ENCODE measurements at regions not wholly inside any gene's neighbourhood (a gene's known extent, or its start where the extent isn't known, plus 50 kb on each side); places are given as distances from the start of the nearest gene placed in this dataset.

GRCh38 chr12:63308671-63309070 is 157.7 kb upstream of the AVPR1A start:
- POLR2A ChIA-PET (ENCODE audit: low non-redundant PET) = no interaction called here
- H3K9me3 ChIP-seq (ENCODE audit: low read depth, low read length, poor library complexity, severe bottlenecking) = no peaks in the 10 kb centered on the region
- TF ChIP-seq, protein P1, sequence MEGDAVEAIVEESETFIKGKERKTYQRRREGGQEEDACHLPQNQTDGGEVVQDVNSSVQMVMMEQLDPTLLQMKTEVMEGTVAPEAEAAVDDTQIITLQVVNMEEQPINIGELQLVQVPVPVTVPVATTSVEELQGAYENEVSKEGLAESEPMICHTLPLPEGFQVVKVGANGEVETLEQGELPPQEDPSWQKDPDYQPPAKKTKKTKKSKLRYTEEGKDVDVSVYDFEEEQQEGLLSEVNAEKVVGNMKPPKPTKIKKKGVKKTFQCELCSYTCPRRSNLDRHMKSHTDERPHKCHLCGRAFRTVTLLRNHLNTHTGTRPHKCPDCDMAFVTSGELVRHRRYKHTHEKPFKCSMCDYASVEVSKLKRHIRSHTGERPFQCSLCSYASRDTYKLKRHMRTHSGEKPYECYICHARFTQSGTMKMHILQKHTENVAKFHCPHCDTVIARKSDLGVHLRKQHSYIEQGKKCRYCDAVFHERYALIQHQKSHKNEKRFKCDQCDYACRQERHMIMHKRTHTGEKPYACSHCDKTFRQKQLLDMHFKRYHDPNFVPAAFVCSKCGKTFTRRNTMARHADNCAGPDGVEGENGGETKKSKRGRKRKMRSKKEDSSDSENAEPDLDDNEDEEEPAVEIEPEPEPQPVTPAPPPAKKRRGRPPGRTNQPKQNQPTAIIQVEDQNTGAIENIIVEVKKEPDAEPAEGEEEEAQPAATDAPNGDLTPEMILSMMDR (conservative IDR thresholded peaks at IDR 0.05; ENCODE audit: low read depth, low read length) = no peak
- no peak for TF ChIP-seq EZH2 (IDR thresholded peaks at IDR 0.05; ENCODE audit: borderline replicate concordance, low read depth, low read length, poor library complexity, severe bottlenecking)
- H3K27me3 ChIP-seq (replicated peaks; ENCODE audit: insufficient read depth, low read depth, low read length, poor library complexity) = no peaks in the 10 kb centered on the region
- no peak overlapping the region for H3K4me3 ChIP-seq (ENCODE audit: low read depth, low read length, poor library complexity, severe bottlenecking)
- intact Hi-C loops (cut with micrococcal nuclease; ENCODE audit: unreplicated experiment) = loop anchor here (5.0 kb wide), 1 partner anchor 104 kb away; no protein-coding TSS in a partner anchor
- BruUV-seq (replicated peaks) = no TSS peak
- H3K27ac ChIP-seq (ENCODE audit: low read depth, low read length, poor library complexity, severe bottlenecking) = no peak overlapping the region
- peak; percentile 40 for DNase-seq (ENCODE audit: low spot score)
- CTCF ChIA-PET = no interaction called here
- no peaks in the 10 kb centered on the region for H3K36me3 ChIP-seq (ENCODE audit: insufficient read depth, low read length, poor library complexity, severe bottlenecking)
- peaks cover 27% of the 10 kb centered on the region for H3K4me1 ChIP-seq (ENCODE audit: insufficient read depth, low read length, poor library complexity, severe bottlenecking)

DNA sequence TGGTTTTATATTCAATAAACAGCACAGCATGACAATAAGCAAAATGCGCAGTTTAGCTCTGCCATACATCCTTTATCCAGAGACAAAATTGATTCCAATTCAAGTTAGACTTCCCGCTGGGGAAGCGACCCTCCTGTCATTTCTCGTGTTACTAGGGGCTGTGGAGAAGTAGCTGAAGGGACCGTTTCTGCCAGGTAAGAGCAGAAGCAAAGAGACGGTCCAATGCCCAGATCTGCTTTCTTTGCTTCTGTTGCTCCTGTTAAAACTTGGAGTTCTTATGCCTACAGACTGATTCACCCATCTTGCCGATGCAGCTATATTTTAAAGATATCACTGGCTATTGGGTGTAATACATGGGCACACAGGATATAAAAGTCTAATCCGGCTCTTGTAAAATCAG is 156.8 kb upstream of the AVPR1A start:
- BruUV-seq (replicated peaks) = no TSS peak
- intact Hi-C loops (cut with micrococcal nuclease; ENCODE audit: unreplicated experiment) = loop anchor here (5.0 kb wide), 1 partner anchor 104 kb away; no protein-coding TSS in a partner anchor
- CTCF ChIA-PET = no interaction called here

DNA sequence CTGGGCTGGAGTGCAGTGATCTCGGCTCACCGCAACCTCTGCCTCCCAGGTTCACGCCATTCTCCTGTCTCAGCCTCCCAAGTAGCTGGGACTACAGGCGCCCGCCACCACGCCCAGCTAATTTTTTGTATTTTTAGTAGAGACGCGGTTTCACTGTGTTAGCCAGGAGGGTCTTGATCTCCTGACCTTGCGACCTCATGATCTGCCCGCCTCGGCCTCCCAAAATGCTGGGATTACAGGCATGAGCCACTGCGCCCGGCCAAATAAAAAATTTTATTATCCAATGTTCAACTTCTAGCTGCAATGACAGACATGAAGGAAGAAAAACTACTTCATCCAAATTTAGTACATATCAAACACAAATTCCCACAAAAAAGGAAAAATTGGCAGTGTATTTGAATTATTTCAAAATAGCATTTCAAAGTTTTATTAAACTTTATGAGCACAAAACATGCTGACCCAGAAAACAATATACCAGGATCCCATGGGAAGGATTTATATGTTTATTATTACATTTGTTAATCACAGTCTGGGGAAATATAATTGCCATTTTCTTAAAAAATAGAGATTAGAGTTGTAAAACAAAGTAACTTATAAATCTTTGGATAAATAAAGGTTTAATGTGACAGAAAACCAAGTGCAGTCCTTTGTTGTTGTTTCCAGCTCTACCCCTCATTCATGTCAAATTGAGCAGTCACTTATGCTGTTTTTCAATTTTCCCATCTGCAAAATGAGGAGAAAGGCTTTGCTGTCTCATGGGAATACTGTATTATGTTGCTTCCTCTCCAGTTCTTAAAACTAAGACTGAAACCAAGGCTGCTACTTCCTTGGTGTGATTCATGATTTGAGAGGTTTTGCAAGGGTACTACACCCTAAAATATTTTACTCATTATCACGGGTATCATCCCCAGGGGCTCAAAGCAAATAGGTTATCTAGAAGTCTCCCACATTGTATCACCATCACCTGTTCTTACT is 155.2 kb upstream of the AVPR1A start:
- H3K9me3 ChIP-seq (ENCODE audit: low read depth, low read length, poor library complexity, severe bottlenecking) = no peaks in the 10 kb centered on the region
- peak; percentile 86 for DNase-seq (ENCODE audit: low spot score)
- intact Hi-C loops (cut with micrococcal nuclease; ENCODE audit: unreplicated experiment) = loop anchor here (5.0 kb wide), 1 partner anchor 106 kb away; no protein-coding TSS in a partner anchor
- ChIA-PET POLR2A (ENCODE audit: low non-redundant PET) (no interaction called here), CTCF (no interaction called here)
- TF ChIP-seq, protein P1 (conservative IDR thresholded peaks at IDR 0.05; ENCODE audit: low read depth, low read length) = no peak
- TF ChIP-seq EZH2 (IDR thresholded peaks at IDR 0.05; ENCODE audit: borderline replicate concordance, low read depth, low read length, poor library complexity, severe bottlenecking) = no peak
- peaks cover 6% of the 10 kb centered on the region for H3K27me3 ChIP-seq (replicated peaks; ENCODE audit: insufficient read depth, low read depth, low read length, poor library complexity)
- BruUV-seq (replicated peaks) = no TSS peak
- no peaks in the 10 kb centered on the region for H3K36me3 ChIP-seq (ENCODE audit: insufficient read depth, low read length, poor library complexity, severe bottlenecking)
- no peak overlapping the region for H3K4me3 ChIP-seq (ENCODE audit: low read depth, low read length, poor library complexity, severe bottlenecking)
- no peak overlapping the region for H3K27ac ChIP-seq (ENCODE audit: low read depth, low read length, poor library complexity, severe bottlenecking)
- H3K4me1 ChIP-seq (ENCODE audit: insufficient read depth, low read length, poor library complexity, severe bottlenecking) = peaks cover 29% of the 10 kb centered on the region

More for the DNA sequence above, 156.8 kb upstream of the AVPR1A start:
- H3K36me3 ChIP-seq (ENCODE audit: insufficient read depth, low read length, poor library complexity, severe bottlenecking) = no peaks in the 10 kb centered on the region
- no peaks in the 10 kb centered on the region for H3K27me3 ChIP-seq (replicated peaks; ENCODE audit: insufficient read depth, low read depth, low read length, poor library complexity)
- POLR2A ChIA-PET (ENCODE audit: low non-redundant PET) = no interaction called here
- no peaks in the 10 kb centered on the region for H3K9me3 ChIP-seq (ENCODE audit: low read depth, low read length, poor library complexity, severe bottlenecking)
- peaks cover 29% of the 10 kb centered on the region for H3K4me1 ChIP-seq (ENCODE audit: insufficient read depth, low read length, poor library complexity, severe bottlenecking)
- TF ChIP-seq, protein P1 (conservative IDR thresholded peaks at IDR 0.05; ENCODE audit: low read depth, low read length) = no peak
- no peak for TF ChIP-seq EZH2 (IDR thresholded peaks at IDR 0.05; ENCODE audit: borderline replicate concordance, low read depth, low read length, poor library complexity, severe bottlenecking)
- no peak overlapping the region for H3K4me3 ChIP-seq (ENCODE audit: low read depth, low read length, poor library complexity, severe bottlenecking)
- DNase-seq (ENCODE audit: low spot score) = no peak
- no peak overlapping the region for H3K27ac ChIP-seq (ENCODE audit: low read depth, low read length, poor library complexity, severe bottlenecking)

All from A673 (cell line).